ENCODE measurements at regions not wholly inside any gene's neighbourhood (a gene's known extent, or its start where the extent isn't known, plus 50 kb on each side); places are given as distances from the start of the nearest gene placed in this dataset.

GRCh38 chr18:47683774-47684173 lies 246.7 kb downstream of the SMAD2 start:
- TF ChIP-seq, protein P1, sequence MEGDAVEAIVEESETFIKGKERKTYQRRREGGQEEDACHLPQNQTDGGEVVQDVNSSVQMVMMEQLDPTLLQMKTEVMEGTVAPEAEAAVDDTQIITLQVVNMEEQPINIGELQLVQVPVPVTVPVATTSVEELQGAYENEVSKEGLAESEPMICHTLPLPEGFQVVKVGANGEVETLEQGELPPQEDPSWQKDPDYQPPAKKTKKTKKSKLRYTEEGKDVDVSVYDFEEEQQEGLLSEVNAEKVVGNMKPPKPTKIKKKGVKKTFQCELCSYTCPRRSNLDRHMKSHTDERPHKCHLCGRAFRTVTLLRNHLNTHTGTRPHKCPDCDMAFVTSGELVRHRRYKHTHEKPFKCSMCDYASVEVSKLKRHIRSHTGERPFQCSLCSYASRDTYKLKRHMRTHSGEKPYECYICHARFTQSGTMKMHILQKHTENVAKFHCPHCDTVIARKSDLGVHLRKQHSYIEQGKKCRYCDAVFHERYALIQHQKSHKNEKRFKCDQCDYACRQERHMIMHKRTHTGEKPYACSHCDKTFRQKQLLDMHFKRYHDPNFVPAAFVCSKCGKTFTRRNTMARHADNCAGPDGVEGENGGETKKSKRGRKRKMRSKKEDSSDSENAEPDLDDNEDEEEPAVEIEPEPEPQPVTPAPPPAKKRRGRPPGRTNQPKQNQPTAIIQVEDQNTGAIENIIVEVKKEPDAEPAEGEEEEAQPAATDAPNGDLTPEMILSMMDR (IDR thresholded peaks at IDR 0.05; ENCODE audit: low read length), result no peak
- no peak for TF ChIP-seq EZH2 (optimal IDR thresholded peaks at IDR 0.05; ENCODE audit: low read depth, low read length)

Measured in MM.1S (cell line).